ENCODE measurements at regions not wholly inside any gene's neighbourhood (a gene's known extent, or its start where the extent isn't known, plus 50 kb on each side); places are given as distances from the start of the nearest gene placed in this dataset.

- no peak for TF ChIP-seq CTCF (IDR thresholded peaks at IDR 0.05; ENCODE audit: control insufficient read depth, insufficient read depth, low read depth, low read length, missing control alignments)
- H3K4me3 ChIP-seq (ENCODE audit: control insufficient read depth, low read depth, low read length): no peak overlapping the region
- no peak for DNase-seq (ENCODE audit: low read depth)
Measured at GRCh38 chr7:110105307-110105706, 985.6 kb upstream of the LRRN3 start.

- no peak for DNase-seq (ENCODE audit: low read depth)
- TF ChIP-seq CTCF (IDR thresholded peaks at IDR 0.05; ENCODE audit: control insufficient read depth, insufficient read depth, low read depth, low read length, missing control alignments): no peak
- H3K4me3 ChIP-seq (ENCODE audit: control insufficient read depth, low read depth, low read length): no peak overlapping the region
Measured at GRCh38 chr7:110105840-110106239, 985.1 kb upstream of the LRRN3 start.

- DNase-seq (ENCODE audit: low read depth): no peak
- TF ChIP-seq CTCF (IDR thresholded peaks at IDR 0.05; ENCODE audit: control insufficient read depth, insufficient read depth, low read depth, low read length, missing control alignments): no peak
- H3K4me3 ChIP-seq (ENCODE audit: control insufficient read depth, low read depth, low read length): no peak overlapping the region
Measured at GRCh38 chr7:110119883-110120581, 970.9 kb upstream of the LRRN3 start.

DNA sequence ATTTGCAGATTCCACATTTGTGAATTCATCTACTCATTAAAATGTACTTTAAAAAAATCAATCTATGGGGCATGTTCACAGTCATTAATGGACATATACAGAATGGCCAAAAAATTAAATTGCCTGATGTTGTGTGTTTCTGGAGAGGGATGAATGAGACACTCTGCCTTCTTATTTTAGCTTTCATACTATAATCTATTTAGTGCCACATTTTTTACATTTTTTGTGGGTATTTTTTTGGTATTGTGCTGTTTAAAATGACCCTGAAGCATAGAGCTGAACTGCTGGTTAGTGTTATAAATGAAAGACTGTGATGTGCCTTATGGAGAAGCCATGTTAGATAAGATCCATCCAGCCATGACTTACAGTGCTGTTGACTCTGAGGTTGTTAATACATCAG is 961.8 kb upstream of the LRRN3 start:
- no peak for DNase-seq (ENCODE audit: low read depth)
- TF ChIP-seq CTCF (IDR thresholded peaks at IDR 0.05; ENCODE audit: control insufficient read depth, insufficient read depth, low read depth, low read length, missing control alignments): no peak
- H3K4me3 ChIP-seq (ENCODE audit: control insufficient read depth, low read depth, low read length): no peak overlapping the region

- DNase-seq (ENCODE audit: low read depth): no peak
- no peak for TF ChIP-seq CTCF (IDR thresholded peaks at IDR 0.05; ENCODE audit: control insufficient read depth, insufficient read depth, low read depth, low read length, missing control alignments)
- H3K4me3 ChIP-seq (ENCODE audit: control insufficient read depth, low read depth, low read length): no peak overlapping the region
Measured at GRCh38 chr7:110130669-110131068, 960.3 kb upstream of the LRRN3 start.

GRCh38 chr7:110131344-110131743 is 959.6 kb upstream of the LRRN3 start:
- no peak for DNase-seq (ENCODE audit: low read depth)
- H3K4me3 ChIP-seq (ENCODE audit: control insufficient read depth, low read depth, low read length): no peak overlapping the region
- TF ChIP-seq CTCF (IDR thresholded peaks at IDR 0.05; ENCODE audit: control insufficient read depth, insufficient read depth, low read depth, low read length, missing control alignments): no peak

All from AG09309 (cell line).